GM12892 (cell line): ENCODE measurements at regions not wholly inside any gene's neighbourhood (a gene's known extent, or its start where the extent isn't known, plus 50 kb on each side); places are given as distances from the start of the nearest gene placed in this dataset.

Source experiments
- DNase-seq: peaks from one replicate; pipeline ENCODE4 v3.0.0; 2011; ENCODE audit not compliant: insufficient read length
- FAIRE-seq: peaks from 2 replicates; lab custom pipeline; 2011; peaks lifted over from hg19 to GRCh38; lab: Jason Lieb, UNC
- POLR2A ChIP-seq: IDR thresholded peaks from 2 replicates; pipeline ENCODE4 v1.6.1; 2011; ENCODE audit warnings: low read depth, low read length, control low read depth
- POLR2AphosphoS5 ChIP-seq: IDR thresholded peaks from 2 replicates; pipeline ENCODE4 v1.6.1; 2011; ENCODE audit warnings: low read depth, low read length, control low read depth
- TAF1 ChIP-seq: IDR thresholded peaks from 2 replicates; pipeline ENCODE4 v1.6.1; 2011; ENCODE audit warnings: low read depth, mild to moderate bottlenecking, control low read depth, low read length, borderline replicate concordance

DNA sequence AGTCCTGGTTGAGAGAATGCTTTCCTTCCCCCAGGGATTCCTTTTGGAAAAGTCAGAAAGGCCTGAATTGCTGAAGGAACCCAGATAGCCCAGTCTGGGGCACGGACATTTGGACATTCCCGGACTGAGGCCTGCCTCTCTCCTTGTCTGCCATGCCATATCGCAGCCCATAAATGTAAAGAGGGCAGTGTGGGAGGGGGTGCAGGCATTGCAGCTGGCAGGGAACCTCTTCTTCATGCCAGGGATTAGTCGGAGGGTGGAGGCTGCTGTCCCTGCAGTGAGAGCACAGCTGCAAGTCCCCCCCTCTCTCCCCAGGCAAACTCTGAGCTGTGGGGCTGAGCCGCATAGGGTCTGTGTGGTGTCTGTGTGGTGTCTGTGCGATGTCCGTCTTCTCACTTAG lies 486.0 kb upstream of the MKI67 start:
- TF ChIP-seq POLR2A: no peak
- no peak for TF ChIP-seq POLR2AphosphoS5
- no peak for FAIRE-seq

DNA sequence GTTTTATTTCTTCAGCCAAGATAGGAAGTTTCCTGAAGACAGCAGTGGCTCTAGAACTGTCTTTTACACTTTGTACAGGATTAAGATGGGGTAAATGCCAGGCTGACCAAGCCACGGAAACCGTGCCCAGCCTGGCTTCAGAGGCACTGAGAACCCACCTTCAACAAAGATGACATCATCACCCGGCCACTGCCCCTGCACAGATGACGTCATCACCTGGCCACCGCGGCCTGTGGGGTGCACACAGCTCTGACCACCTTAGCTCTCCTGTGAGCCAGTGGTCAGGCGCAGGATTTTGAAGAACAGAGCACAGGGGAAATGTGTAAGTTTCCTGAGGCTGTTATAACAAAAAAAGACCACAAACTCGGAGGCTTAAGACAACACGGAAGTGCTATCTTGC lies 486.4 kb upstream of the MKI67 start:
- TF ChIP-seq POLR2AphosphoS5 (no peak), TAF1 (no peak), POLR2A (no peak)
- no peak for FAIRE-seq
- no peak for DNase-seq

More for the DNA sequence above, 486.0 kb upstream of the MKI67 start:
- DNase-seq: no peak

DNA sequence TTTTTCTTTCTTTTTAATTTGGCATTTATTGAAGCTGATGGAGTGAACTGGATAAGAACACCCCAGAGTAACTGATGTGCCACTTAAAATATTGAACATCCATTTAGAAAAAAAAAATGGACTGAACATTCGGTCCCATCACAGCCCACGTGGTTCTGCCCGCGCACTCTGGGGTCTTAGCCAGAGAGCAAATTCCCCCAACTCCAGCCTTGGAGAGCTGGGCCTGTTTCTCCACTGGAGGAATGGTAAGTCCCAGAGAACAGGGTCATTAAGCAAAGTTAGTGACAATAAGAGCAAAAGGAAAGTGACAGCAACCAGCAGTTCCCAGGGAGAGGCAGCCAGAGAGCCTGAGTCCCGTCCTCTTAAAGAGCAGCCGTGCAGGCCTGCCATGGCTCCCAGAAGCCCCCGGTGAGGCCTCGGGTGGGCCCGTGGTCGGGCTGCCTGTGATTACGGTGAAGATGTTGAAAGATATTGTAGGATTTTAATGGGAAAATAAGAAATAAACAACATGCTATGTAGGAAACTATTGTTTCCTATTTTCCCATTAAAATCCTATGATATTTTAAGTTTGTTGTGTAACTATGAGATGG lies 487.9 kb upstream of the MKI67 start:
- no peak for DNase-seq
- no peak for TF ChIP-seq POLR2A
- TF ChIP-seq TAF1: no peak
- TF ChIP-seq POLR2AphosphoS5: no peak
- FAIRE-seq: no peak

DNA sequence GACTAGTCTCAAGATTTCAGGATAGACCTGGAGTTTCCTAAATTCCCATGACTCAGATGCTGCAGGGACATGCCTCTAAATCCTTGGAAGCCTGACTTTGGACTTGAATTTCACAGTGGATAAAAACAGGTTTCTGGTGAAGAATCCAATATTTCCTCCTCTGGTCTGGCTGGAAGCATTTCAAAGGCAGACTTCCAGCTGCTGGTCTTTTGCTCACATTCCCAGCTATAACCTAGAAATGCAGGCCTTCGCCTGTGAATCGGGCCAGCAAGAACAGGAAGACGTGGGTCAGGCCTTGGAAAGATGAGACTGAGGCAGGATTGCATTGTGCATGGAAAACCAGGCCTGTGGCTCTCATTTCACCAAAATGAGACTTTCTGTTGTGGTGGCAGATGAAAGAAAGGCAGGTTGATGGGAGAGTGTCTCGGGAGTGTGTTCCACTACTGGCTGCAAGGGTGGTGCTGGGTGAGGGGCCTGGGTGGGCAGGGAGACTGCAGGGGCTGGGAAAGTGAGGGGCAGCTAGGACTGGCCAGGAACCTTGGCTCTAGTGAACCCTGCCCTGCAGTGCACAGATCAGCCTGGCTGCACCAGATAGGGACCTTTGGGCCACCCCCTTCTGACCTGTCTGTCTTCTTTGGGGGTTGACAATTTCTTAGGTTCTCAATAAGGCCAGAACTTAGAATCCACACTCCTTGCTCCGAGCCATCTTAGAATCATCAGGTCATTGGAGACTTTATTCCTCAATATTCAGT lies 488.8 kb upstream of the MKI67 start:
- FAIRE-seq (no peak), DNase-seq (no peak)
- TF ChIP-seq TAF1 (no peak), POLR2A (no peak), POLR2AphosphoS5 (no peak)

DNA sequence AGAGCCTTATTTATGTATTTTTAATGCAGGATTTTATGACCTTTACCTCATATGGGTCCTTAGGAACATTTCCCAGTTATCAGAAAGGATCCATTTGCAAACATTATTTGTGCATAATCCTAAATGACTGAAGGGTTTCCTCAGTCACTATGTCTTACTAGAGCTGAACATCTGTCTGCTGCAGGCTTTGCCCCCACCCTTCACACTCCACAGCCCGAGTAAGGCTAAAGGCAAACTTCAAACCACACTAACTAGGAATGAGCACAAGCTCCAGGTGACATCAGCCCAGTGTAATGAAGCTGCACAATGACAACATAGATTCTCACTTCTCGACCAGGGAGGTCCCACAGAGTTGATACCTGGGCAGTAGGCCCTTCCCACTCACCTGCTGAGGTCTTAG lies 491.3 kb upstream of the MKI67 start:
- FAIRE-seq (no peak), DNase-seq (no peak)
- TF ChIP-seq POLR2AphosphoS5: no peak
- TF ChIP-seq POLR2A: no peak
- TF ChIP-seq TAF1: no peak

DNA sequence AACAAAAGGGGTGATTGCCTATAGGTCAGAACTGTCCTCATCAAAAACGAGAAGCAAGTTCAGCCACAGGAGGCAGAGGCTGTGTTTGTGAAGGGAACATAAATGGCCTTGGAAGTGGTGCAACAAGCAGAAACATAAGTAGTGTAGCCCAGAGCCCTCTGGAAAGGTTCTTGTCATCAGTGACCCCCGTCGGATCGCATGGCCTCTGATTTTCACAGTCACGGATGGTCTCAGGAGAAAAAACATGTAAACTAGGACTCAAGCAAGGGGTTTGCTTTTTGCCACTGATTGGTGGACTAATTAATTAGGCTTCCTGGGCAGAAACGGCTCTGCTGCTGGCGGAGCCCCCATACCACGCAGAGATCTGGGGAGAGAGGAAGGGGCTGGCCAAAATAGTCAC lies 496.5 kb upstream of the MKI67 start:
- TF ChIP-seq TAF1 (no peak), POLR2A (no peak), POLR2AphosphoS5 (no peak)
- DNase-seq (no peak), FAIRE-seq (no peak)

DNA sequence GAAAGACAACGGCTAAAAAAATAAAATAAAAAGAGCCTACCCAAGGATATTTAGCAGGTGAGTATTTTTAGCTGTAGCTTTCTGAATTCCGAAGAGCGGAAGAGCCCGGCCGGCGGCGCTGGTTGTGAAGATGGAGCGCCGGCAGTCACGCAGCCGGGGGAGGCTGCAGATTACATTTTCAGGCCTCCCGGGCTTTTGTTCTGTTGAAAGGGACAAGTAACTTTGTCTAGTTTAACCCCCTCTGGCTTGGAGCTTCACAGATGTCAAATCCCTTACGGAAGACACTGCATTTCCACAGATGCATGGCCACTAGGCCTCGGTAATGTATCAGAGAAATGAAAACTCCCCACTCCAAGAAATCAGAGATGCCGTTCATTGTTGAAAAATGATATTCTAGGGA lies 497.6 kb upstream of the MKI67 start:
- no peak for FAIRE-seq
- DNase-seq: no peak
- no peak for TF ChIP-seq POLR2A
- no peak for TF ChIP-seq TAF1
- no peak for TF ChIP-seq POLR2AphosphoS5

DNA sequence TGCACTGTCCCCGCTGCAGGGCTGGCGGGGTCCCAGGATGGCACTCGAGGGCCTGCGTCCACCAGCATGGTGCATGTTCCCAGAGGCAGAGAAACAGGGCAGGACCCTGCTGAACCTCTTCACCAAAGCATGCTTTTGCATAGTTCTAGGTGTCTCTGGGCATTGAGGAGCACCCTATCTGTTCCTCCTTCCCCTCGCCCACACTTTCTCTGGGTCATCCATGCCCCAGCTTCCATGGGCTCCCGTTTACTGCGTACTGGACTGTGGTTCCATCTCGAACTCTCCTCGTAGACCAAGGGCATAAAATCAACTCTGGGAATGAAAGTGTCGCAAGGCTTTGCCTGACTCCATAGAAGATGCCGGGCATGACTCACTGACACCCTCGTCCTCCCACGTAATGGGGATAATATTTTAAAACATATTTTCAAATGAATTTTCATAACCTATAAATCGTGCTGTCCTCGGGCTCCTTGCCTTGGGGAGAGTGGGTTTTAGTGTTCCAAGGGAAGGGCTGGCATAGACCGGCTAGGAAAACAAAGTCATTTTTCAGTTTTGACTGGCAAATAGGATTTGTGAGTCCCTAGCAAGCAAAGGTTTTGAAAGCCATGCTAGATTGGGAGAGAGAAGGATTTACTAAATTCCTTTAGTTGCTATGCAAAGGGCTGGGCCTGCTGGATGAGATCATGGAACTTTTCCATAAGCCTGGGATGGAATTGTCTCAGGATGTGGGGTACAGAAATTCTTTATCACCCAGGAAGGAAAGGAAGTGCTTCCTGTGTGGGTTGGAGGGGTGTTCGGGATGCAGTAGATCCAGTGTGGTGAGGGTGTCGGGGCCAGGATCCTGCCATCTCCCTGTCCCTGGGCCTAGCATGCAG lies 498.7 kb upstream of the MKI67 start:
- no peak for FAIRE-seq
- TF ChIP-seq TAF1 (no peak), POLR2A (no peak), POLR2AphosphoS5 (no peak)

DNA sequence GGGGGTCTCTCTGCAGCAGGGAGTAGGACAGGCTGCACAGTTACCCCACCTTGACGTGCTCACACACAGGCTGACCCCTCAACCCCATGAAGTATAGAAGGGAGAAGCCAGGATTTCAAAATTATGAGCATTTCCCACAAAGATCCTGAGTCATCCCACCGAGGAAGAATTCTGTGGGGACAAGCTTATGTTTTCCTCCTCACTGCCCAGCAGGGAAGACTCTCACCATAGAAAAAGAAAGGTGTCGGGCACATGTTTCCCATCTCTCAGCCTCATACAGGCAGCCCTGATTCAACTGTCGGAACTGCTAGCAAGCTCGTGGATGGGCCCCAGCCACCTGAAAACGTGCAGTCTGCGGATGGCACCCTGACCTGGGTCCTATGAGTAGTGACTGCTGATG lies 499.7 kb upstream of the MKI67 start:
- no peak for FAIRE-seq
- TF ChIP-seq TAF1 (no peak), POLR2A (no peak), POLR2AphosphoS5 (no peak)

More for the DNA sequence above, 498.7 kb upstream of the MKI67 start:
- DNase-seq: no peak

DNA sequence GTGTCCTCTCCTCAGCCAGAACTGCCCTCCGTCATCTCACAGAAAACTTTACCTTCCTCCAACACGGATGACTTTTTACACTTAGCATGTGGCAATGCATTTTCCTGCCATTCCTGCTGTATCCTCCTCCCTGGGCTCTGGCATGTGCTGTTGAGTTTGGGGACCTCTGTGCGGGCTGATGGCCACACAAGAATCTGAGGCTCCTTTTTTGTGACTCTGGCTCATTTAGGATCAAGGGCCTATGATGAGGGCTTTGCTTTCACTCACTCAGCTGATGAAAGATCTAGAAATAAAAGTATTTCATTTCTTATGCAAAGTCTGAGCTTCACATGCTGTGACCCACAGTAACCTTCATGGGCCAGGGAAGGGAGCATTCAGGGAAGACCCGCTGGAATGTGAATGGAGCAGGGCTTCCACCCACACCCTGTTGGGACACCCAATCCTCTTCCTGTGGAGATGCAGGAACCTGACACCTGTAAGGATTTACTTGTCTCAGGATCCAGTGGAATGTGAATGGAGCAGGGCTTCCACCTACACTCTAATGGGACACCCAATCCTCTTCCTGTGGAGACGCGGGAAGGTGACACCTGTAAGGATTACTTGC lies 500.3 kb upstream of the MKI67 start:
- no peak for FAIRE-seq
- TF ChIP-seq POLR2AphosphoS5: no peak
- no peak for TF ChIP-seq POLR2A
- TF ChIP-seq TAF1: no peak
- DNase-seq: no peak

More for the DNA sequence above, 499.7 kb upstream of the MKI67 start:
- no peak for DNase-seq

DNA sequence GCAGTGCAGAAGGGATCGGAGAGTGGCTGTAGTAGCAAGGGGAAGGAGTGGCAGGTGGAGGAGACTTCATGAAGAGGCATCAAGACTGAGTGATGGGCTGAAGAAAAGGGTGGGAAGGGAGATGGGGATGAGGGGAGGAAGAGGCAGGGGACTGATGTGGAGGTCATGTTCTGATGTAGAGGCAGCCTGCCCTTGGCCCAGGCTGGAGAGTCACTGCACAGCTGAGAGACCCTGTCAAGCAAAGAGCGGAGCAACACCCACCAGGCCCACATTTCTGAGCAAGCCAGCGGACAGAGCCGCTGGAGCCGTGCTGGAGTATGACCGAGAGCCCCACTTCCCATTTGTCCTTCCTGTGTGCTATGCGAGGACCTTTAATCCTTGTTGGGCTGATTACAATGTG lies 501.6 kb upstream of the MKI67 start:
- no peak for FAIRE-seq
- DNase-seq: no peak
- TF ChIP-seq POLR2A (no peak), TAF1 (no peak), POLR2AphosphoS5 (no peak)
